WI38 (cell line): ENCODE measurements at regions not wholly inside any gene's neighbourhood (a gene's known extent, or its start where the extent isn't known, plus 50 kb on each side); places are given as distances from the start of the nearest gene placed in this dataset.

Experiments used
- H3K4me3 ChIP-seq: 2 replicates; pipeline ENCODE4 v1.5.1; 2011; ENCODE audit warnings: low read depth, mild to moderate bottlenecking, control low read depth, low read length
- CTCF ChIP-seq: IDR thresholded peaks from 2 replicates; pipeline ENCODE4 v1.5.1; 2012; ENCODE audit warnings: low read depth, mild to moderate bottlenecking, control low read depth, low read length

GRCh38 chr16:64321066-64321465, 800.8 kb downstream of the CDH11 start:
- no peak overlapping the region for H3K4me3 ChIP-seq
- no peak for TF ChIP-seq CTCF

GRCh38 chr16:64317601-64318000, 804.3 kb downstream of the CDH11 start:
- no peak overlapping the region for H3K4me3 ChIP-seq
- no peak for TF ChIP-seq CTCF

- no peak overlapping the region for H3K4me3 ChIP-seq
- TF ChIP-seq CTCF: no peak
These were observed 808.1 kb downstream of the CDH11 start for GRCh38 chr16:64313726-64314125.

- H3K4me3 ChIP-seq: no peak overlapping the region
- no peak for TF ChIP-seq CTCF
These were observed 808.9 kb downstream of the CDH11 start for GRCh38 chr16:64312980-64313379.

GRCh38 chr16:64312292-64312691, 809.6 kb downstream of the CDH11 start:
- no peak overlapping the region for H3K4me3 ChIP-seq
- TF ChIP-seq CTCF: no peak

- TF ChIP-seq CTCF: no peak
- H3K4me3 ChIP-seq: no peak overlapping the region
These were observed 810.6 kb downstream of the CDH11 start for GRCh38 chr16:64311241-64311640.

- no peak overlapping the region for H3K4me3 ChIP-seq
These were observed 812.3 kb downstream of the CDH11 start for GRCh38 chr16:64309398-64310110.

More at GRCh38 chr16:64309398-64310110, 812.3 kb downstream of the CDH11 start:
- no peak for TF ChIP-seq CTCF
